ENCODE measurements at regions not wholly inside any gene's neighbourhood (a gene's known extent, or its start where the extent isn't known, plus 50 kb on each side); places are given as distances from the start of the nearest gene placed in this dataset.

DNA sequence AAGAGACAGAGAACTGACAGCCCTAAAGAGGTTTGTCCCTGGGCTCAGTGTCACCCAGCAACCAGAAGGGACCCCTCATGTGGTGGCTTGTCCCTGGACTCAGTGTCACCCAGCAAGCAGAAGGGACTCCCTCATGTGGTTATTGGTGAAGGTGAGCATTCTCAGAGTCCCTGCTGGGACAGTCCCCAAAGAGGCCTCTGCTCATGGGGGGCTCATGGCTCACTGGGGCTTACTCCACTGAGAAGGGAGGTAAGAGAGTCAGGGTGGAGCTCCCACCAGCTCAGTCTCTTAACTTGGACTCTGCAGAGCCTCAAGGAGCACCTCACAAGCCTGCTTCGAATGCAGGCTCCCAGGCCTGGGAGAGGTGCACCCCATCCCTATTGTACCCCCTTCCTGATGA lies 145.2 kb upstream of the COPS8 start:
- no peak for DNase-seq

DNA sequence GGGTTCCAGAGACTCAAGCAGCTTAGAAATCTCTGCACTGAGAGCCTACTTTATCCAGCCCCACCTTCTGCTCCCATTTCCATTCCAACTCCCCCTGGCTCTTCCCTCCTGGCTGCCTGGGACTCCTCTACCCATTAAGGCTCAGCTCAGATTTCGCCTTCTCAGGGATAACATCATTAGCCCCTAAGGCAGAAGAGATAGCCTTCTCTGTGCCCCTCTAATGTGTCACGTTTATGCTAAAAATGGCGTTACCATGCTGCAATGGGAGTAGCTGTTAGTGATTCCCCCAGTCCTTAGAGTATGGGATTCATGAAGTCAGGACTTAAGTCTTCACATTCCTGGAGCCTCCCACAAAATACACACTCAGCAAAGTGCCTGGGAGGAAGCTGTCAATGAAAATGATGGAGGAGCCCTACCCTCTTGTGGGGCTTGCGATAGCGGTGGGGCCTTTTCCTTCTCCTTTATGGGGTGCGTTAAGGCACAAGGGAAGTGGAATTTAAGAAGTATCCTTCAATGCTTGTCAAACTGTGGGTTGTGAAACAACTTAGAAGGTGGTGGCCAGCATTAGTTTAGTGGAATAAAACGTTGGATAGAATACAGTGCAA lies 144.7 kb upstream of the COPS8 start:
- peak; percentile 2 to 51 for DNase-seq

DNA sequence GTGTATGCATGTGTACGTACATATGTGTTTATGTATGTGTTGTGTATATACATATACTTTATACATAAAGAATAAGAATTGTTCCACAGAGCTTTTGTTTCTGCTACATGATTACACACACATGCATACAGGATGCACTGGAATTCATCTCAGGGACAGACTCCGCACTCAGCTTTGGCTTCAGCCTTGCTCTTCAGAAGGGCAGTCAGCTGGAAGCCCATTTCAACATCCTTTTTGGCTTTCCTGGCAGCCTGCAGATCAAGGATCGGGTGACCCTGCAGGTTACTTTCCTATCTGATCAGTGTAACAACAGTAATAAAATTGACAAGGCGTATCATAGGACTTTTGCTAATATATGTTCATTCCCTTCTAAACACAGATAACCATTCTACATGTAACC lies 144.1 kb upstream of the COPS8 start:
- no peak for DNase-seq

DNA sequence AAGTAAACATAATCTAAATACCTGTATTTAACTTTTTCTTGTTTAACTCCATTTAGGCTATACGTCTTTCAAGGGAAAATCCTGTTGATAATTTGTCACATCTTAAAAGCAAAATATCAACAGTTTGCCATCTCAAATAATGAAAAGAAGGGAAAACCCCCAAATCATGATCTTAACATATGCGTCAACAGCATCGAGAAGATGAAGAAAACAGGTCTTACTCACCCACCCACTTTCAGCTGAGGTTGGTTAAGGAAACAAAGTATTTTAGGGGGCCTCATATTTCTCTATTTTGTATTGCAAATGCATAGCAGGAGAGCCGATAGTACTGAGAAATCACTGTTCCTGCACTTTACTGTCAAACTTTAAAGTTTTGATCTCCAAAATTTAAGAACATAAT lies 143.1 kb upstream of the COPS8 start:
- no peak for DNase-seq

DNA sequence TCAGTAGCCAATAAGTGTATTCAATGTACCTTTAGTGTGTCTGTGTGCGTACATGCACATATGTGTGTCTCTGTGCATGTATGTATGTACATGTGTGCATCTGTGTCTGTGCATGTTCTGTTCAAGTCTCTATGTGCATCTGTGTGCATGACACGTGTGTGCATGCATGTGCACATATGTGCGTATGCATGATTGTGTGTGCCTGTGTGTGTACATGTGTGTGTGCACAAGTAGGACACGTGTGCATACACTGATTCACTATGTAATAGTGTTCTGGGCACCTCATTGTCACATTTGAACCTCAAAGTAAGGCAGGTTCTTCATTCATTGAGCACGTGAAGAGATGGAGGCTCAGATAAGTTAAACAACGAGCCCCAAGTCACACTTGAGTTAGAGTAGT lies 142.6 kb upstream of the COPS8 start:
- DNase-seq: no peak

DNA sequence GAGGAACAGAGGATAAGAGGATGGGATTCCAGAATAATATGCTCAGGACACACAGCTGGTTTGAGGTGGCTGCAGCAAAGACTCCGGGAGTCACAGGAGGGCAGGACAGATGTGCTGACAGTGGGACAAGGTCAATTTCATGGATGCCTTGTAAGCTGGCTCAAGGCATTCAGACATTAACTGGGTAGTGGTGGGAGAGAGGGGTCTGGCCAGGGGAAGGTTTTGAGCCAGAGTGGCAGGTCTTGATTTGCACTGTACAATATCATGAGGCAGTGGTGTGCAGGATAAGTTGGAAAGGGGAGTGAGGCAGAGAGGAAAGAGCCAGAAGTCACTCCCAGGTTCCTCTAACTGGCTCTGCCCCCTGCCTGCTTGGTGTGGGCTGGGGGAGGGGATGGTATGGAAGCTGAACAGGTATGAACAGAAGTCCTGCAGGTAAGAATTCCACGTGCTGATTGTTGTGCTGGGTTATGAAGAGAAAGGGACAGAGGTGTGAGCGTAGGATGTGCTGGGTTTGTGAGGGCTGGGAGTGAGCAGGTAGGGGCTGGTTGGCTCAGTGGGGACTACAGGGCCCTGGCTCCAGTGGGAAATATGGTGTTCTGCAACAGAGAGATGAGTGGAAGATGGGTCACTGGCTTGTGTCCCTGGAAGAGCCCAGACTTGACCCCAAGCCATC lies 141.7 kb upstream of the COPS8 start:
- no peak for DNase-seq

GRCh38 chr2:236944561-236944960 lies 141.1 kb upstream of the COPS8 start:
- peak in 1 of 2 experiments; percentile 64 for DNase-seq

- no peak for DNase-seq
These were observed 140.2 kb upstream of the COPS8 start for GRCh38 chr2:236945431-236946016.

DNA sequence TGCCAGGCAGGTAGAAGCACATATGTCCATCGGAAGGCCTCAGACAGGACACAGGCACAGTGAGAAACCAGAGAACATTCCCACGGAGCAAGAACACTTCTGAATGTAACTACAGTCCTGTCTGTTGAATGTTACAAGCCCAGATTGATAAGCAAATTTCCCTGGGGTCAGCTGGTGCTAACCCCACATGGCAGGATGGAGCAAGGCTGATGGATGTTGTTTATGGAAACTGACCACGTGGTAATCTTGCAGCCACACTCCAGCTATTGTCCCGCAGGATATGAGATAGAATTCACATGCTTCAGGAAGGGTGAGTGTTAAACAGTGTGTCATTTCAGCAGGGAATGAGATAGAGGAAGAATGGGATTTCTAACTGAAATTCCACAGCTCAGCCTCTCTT lies 138.8 kb upstream of the COPS8 start:
- no peak for DNase-seq

DNA sequence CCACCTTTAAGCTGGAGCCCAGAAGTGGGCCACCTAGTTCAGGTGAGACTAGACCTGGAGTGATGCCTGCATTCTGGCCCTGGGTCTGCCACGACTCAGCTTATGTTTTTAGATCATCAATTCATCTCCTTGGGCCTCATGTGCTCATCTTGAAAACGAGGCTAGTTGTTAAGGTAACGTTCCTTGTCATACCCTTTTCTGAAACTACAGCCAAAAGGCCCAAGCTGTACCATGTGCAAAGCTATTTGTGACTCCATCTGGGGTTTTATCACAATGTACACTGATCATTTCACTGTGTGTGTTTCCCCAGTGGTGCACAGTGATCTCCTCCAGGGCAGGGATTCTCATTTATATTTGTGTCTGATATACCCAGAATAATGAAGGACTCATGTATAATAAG lies 138.4 kb upstream of the COPS8 start:
- DNase-seq: no peak

- no peak for DNase-seq
These were observed 137.8 kb upstream of the COPS8 start for GRCh38 chr2:236947896-236948295.

DNA sequence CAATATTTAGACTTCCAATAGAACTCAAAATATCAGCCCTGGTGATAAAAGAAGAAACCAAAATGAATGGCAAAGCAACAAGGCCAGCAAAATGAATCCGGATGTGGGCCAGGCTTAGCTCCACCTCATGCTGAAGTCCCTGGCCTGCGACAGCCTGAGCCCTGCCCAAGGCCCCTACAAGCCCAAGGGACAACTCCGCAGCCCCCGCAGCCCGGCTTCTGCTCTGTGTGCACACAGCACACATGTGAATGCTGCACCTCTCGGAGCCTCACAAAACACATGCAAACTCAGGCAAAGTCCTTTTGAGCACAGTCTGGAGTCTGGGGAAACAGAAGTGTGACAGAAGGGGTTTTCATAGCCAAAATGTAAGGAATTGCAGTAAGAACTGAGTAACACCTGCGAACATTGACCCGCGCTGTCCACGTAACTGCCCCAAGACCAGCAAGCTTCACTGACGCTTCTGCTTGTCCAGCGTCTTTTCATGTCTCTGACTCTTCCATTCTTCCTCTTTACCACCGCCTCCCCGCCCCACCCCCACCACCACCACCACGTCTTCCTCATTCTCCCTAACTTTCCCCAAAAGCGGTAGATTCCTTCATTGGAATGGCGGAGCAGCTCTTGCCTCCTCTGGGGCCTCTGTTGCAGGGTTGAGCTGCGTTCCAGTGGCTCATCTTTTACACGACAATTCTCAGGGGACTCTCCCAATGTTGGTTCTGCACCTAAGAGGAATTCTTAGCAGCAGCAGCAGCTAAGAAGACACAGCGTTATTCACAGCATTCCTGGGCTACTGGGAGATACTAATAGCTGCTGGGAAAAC lies 136.4 kb upstream of the COPS8 start:
- DNase-seq: no peak

GRCh38 chr2:236951830-236952475 lies 133.7 kb upstream of the COPS8 start:
- no peak for DNase-seq

DNA sequence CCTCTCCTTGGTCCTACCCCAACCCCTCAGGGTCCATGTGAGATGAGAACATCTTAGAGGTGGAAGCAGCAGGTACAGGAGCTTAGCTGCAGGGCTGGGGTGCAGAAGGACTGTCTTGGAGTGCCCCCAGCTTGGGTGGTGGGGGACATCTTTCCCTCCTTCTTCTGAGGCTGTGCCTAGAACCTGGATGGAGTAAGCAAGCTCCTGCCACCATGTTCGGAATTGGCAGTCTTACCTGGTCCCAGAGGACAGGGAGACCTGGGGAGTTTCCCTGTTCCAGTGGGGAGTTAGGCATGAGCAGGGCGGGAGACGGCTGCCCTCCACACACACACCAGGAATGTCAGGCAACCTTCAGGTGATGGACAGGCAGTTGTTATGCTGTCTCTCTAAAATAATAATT lies 131.0 kb upstream of the COPS8 start:
- DNase-seq: no peak

- peak in 1 of 2 experiments; percentile 25 for DNase-seq
These were observed 130.1 kb upstream of the COPS8 start for GRCh38 chr2:236955521-236956030.

- DNase-seq: no peak
These were observed 129.6 kb upstream of the COPS8 start for GRCh38 chr2:236956031-236956618.

- DNase-seq: no peak
These were observed 129.0 kb upstream of the COPS8 start for GRCh38 chr2:236956641-236957040.

DNA sequence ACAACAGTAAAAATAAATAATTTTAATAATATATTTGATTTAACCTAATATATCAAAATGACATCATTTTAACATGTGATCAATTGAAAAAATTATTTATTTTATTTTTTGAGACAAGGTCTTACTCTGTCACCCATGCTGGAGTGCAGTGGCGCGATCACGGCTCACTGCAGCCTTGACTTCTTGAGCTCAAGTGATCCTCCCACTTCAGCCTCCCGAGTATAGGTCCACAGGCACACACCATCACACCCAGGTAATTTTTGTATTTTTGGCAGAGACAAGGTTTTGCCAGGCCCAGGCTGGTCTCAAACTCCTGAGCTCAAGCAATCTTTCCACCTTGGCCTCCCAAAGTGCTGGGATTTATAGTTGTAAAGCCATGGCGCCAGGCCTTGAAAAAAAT lies 126.7 kb upstream of the COPS8 start:
- DNase-seq: no peak

- DNase-seq: no peak
These were observed 125.8 kb upstream of the COPS8 start for GRCh38 chr2:236959876-236960275.

DNA sequence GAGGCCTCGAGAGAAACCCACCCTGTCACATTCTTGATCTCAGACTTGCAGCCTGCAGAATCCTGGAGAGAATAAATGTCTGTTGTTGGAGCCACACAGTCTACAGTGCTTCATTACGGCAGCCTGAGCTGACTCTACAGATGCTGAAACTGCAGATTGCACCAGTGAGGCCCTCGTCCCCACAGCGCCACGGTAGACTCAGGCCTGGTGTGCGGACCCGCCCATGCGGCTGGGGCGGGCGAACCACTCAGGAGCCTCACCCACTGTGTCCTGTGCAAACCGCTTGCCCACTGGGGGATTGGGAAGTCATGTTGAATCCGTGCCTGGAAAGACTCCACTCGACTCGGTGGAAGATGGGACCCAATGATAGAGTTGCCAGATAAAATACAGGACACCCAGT lies 125.2 kb upstream of the COPS8 start:
- no peak for DNase-seq

DNA sequence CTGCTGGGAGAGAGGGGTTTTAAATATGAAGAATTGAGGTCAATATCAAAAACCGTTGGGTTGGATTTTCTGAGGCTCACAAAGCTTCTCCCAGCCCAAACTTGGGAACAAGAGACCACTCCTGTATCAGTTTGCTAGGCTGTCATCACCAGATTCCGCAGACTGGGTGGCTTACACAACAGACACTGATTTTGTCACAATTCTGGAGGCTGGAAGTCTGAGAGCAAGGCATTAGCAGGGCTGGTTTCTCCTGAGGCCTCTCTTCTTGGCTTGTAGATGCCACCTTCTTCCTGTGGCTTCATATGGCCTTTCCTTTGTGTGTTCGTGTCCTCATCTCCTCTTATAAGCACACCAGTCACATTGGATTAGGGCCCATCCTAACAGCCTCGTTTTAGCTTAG lies 122.9 kb upstream of the COPS8 start:
- no peak for DNase-seq

GRCh38 chr2:236963631-236964182 lies 122.0 kb upstream of the COPS8 start:
- no peak for DNase-seq
